Prostate gland (tissue), 2 donors: ENCODE measurements at regions not wholly inside any gene's neighbourhood (a gene's known extent, or its start where the extent isn't known, plus 50 kb on each side); places are given as distances from the start of the nearest gene placed in this dataset.

Source experiments
- CTCF ChIP-seq, 4 experiments: fragments of 200-600 bp in 2 of 4; fragments of 450-650 bp in 2 of 4; sonication (generic) in 2 of 4; IDR thresholded peaks; 1 replicate in 3 of 4; 2 replicates in 1 of 4; pipeline ENCODE4 v1.5.1; 2016 to 2019; ENCODE audit warnings: antibody characterized with exemption in 4 of 4, mild to moderate bottlenecking in 2 of 4, moderate library complexity in 2 of 4
- POLR2AphosphoS5 ChIP-seq: sonication (generic); formaldehyde crosslinking; IDR thresholded peaks from one replicate; pipeline ENCODE4 v1.6.1; 2017; ENCODE audit warnings: antibody characterized with exemption

DNA sequence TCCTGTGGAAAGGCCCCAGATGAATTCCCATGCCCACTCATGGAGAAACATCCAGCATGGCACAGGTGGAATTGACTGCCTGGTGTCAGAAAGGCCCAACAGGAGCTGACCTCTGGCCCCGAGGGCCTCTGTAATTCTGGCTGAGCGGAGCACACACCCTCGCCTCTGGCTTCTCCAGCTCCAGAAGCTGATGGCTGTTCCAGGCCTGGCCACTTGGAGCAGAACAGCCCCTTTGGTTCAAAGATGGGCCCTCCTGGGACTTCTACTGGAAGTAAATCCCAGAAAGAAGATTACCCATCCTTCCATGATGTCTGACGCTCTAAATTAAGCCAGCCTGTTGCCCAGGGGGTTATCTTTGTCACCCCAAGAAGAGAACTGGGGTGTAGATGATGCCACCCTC, 275.1 kb upstream of the CDH4 start:
- TF ChIP-seq CTCF (IDR thresholded peaks at IDR 0.05) (no peak), POLR2AphosphoS5 (no peak)
